Prostate gland (tissue), 2 donors: ENCODE measurements at regions not wholly inside any gene's neighbourhood (a gene's known extent, or its start where the extent isn't known, plus 50 kb on each side); places are given as distances from the start of the nearest gene placed in this dataset.

ENCODE experiments used
- DNase-seq: peaks from one replicate; pipeline ENCODE4 v3.0.0-alpha.2; 2019; ENCODE audit warnings: low spot score
- H3K27ac ChIP-seq, 2 donors: fragments of 200-600 bp; sonication (generic); 2 replicates each; pipeline ENCODE4 v1.5.1; 2017 to 2019
- H3K27me3 ChIP-seq: fragments of 200-600 bp; sonication (generic); replicated peaks from 2 replicates; pipeline ENCODE4 v1.5.1; 2019; ENCODE audit not compliant: insufficient read depth
- H3K36me3 ChIP-seq, 2 donors: fragments of 200-600 bp; sonication (generic); 1 replicate in 1 of 2; 2 replicates in 1 of 2; pipeline versions ENCODE4 v1.5.1 to v1.8.1; 2017 to 2019
- H3K4me1 ChIP-seq: fragments of 200-600 bp; sonication (generic); replicated peaks from 2 replicates; pipeline ENCODE4 v1.5.1; 2019
- H3K4me3 ChIP-seq, 2 donors: fragments of 200-600 bp; sonication (generic); 2 replicates each; pipeline ENCODE4 v1.5.1; 2017 to 2019
- H3K9me3 ChIP-seq: fragments of 200-600 bp; sonication (generic); 2 replicates; pipeline ENCODE4 v1.5.1; 2017
- CTCF ChIP-seq, 4 experiments: fragments of 200-600 bp in 2 of 4; fragments of 450-650 bp in 2 of 4; sonication (generic) in 2 of 4; IDR thresholded peaks; 1 replicate in 3 of 4; 2 replicates in 1 of 4; pipeline ENCODE4 v1.5.1; 2016 to 2019; ENCODE audit warnings: antibody characterized with exemption in 4 of 4, mild to moderate bottlenecking in 2 of 4, moderate library complexity in 2 of 4
- POLR2A ChIP-seq: fragments of 450-650 bp; IDR thresholded peaks from one replicate; pipeline ENCODE4 v1.6.1; 2016; ENCODE audit warnings: antibody characterized with exemption, mild to moderate bottlenecking
- POLR2AphosphoS5 ChIP-seq: sonication (generic); formaldehyde crosslinking; IDR thresholded peaks from one replicate; pipeline ENCODE4 v1.6.1; 2017; ENCODE audit warnings: antibody characterized with exemption
- WGBS: methylation state at CpG from one replicate; pipeline ENCODE4 v1.1.5; 2018; 5-methylcytosine and 5-hydroxymethylcytosine counted together
- intact Hi-C: fragments of 100-400 bp; cut with DNase I; formaldehyde crosslinking; loops from one replicate; pipeline ENCODE4 v1.14.2; 2022

- Histone ChIP-seq H3K4me3 (no peak overlapping the region), H3K27ac (no peak overlapping the region), H3K4me1 (no peaks in the 10 kb centered on the region), H3K36me3 (no peaks in the 10 kb centered on the region), H3K9me3 (no peaks in the 10 kb centered on the region), H3K27me3 (no peaks in the 10 kb centered on the region)
- TF ChIP-seq POLR2A (no peak), CTCF (IDR thresholded peaks at IDR 0.05) (no peak), POLR2AphosphoS5 (no peak)
- WGBS, result 83% methylated on average over 3 of the region's 3 CpGs
- DNase-seq, result no peak
- intact Hi-C loops, result no loop called here
Measured at GRCh38 chr17:72334205-72334604, 213.4 kb downstream of the SOX9 start.

- intact Hi-C loops, result no loop called here
- 50% methylated on average over 11 of the region's 11 CpGs for WGBS
- Histone ChIP-seq H3K27me3 (no peaks in the 10 kb centered on the region), H3K36me3 (no peaks in the 10 kb centered on the region), H3K27ac (no peak overlapping the region), H3K4me3 (no peak overlapping the region), H3K9me3 (no peaks in the 10 kb centered on the region), H3K4me1 (no peaks in the 10 kb centered on the region)
- DNase-seq, result no peak
- no peak for TF ChIP-seq POLR2A
Measured at GRCh38 chr17:72336026-72336803, 215.4 kb downstream of the SOX9 start.

- H3K27me3 ChIP-seq, result no peaks in the 10 kb centered on the region
- intact Hi-C loops, result no loop called here
- DNase-seq, result no peak
- no peaks in the 10 kb centered on the region for H3K4me1 ChIP-seq
- no peaks in the 10 kb centered on the region for H3K9me3 ChIP-seq
- TF ChIP-seq CTCF (IDR thresholded peaks at IDR 0.05) (no peak), POLR2AphosphoS5 (no peak), POLR2A (no peak)
- WGBS, result 88% methylated on average over 1 of the region's 1 CpG
- H3K36me3 ChIP-seq, result no peaks in the 10 kb centered on the region
- no peak overlapping the region for H3K27ac ChIP-seq
- no peak overlapping the region for H3K4me3 ChIP-seq
Measured at GRCh38 chr17:72336804-72337070, 215.9 kb downstream of the SOX9 start.

GRCh38 chr17:72338304-72338703 lies 217.5 kb downstream of the SOX9 start:
- no peaks in the 10 kb centered on the region for H3K36me3 ChIP-seq
- TF ChIP-seq POLR2A (no peak), POLR2AphosphoS5 (no peak), CTCF (IDR thresholded peaks at IDR 0.05) (no peak)
- intact Hi-C loops, result no loop called here
- no peaks in the 10 kb centered on the region for H3K9me3 ChIP-seq
- H3K4me1 ChIP-seq, result no peaks in the 10 kb centered on the region
- no peak for DNase-seq
- WGBS, result 66% methylated on average over 2 of the region's 2 CpGs
- no peak overlapping the region for H3K4me3 ChIP-seq
- H3K27me3 ChIP-seq, result no peaks in the 10 kb centered on the region
- no peak overlapping the region for H3K27ac ChIP-seq

GRCh38 chr17:72338847-72339790 lies 218.3 kb downstream of the SOX9 start:
- H3K27ac ChIP-seq, result no peak overlapping the region
- H3K27me3 ChIP-seq, result no peaks in the 10 kb centered on the region
- TF ChIP-seq CTCF (IDR thresholded peaks at IDR 0.05) (no peak), POLR2A (no peak), POLR2AphosphoS5 (no peak)
- H3K4me1 ChIP-seq, result no peaks in the 10 kb centered on the region
- WGBS, result 39% methylated on average over 12 of the region's 12 CpGs
- DNase-seq, result no peak
- H3K9me3 ChIP-seq, result no peaks in the 10 kb centered on the region
- intact Hi-C loops, result no loop called here
- H3K4me3 ChIP-seq, result no peak overlapping the region
- H3K36me3 ChIP-seq, result no peaks in the 10 kb centered on the region
